AG09319 (cell line): ENCODE measurements at regions not wholly inside any gene's neighbourhood (a gene's known extent, or its start where the extent isn't known, plus 50 kb on each side); places are given as distances from the start of the nearest gene placed in this dataset.
"Not testable (repeated sequence)": the region's sequence is repeated elsewhere in the genome, so short reads cannot be mapped to it uniquely, and the experiment has no call there.

ENCODE experiments used
- DNase-seq: peaks from one replicate; pipeline ENCODE4 v3.0.0-alpha.2; 2010; ENCODE audit warnings: low read depth; ENCODE audit errors: extremely low read depth
- CTCF ChIP-seq: IDR thresholded peaks from 2 replicates; pipeline ENCODE4 v1.5.1; 2011; ENCODE audit warnings: low read depth, mild to moderate bottlenecking, inconsistent platforms, low read length, moderate library complexity

GRCh38 chr10:30708234-30708633 is 78.7 kb upstream of the LYZL2 start:
- no peak for TF ChIP-seq CTCF
- no peak for DNase-seq

GRCh38 chr10:30706189-30706588 is 76.6 kb upstream of the LYZL2 start:
- DNase-seq, result not testable (repeated sequence)

GRCh38 chr10:30705625-30706149 is 76.1 kb upstream of the LYZL2 start:
- DNase-seq, result no peak
- TF ChIP-seq CTCF, result no peak

GRCh38 chr10:30705101-30705624 is 75.6 kb upstream of the LYZL2 start:
- no peak for DNase-seq
- TF ChIP-seq CTCF, result no peak

- DNase-seq, result not testable (repeated sequence)
Observed at GRCh38 chr10:30704601-30705100, 75.1 kb upstream of the LYZL2 start.

- no peak for DNase-seq
- TF ChIP-seq CTCF, result no peak
Observed at GRCh38 chr10:30704026-30704600, 74.6 kb upstream of the LYZL2 start.

- DNase-seq, result not testable (repeated sequence)
Observed at GRCh38 chr10:30703446-30703845, 73.9 kb upstream of the LYZL2 start.

GRCh38 chr10:30702860-30703259 is 73.3 kb upstream of the LYZL2 start:
- no peak for DNase-seq
- no peak for TF ChIP-seq CTCF
